ENCODE measurements at regions not wholly inside any gene's neighbourhood (a gene's known extent, or its start where the extent isn't known, plus 50 kb on each side); places are given as distances from the start of the nearest gene placed in this dataset.

DNA sequence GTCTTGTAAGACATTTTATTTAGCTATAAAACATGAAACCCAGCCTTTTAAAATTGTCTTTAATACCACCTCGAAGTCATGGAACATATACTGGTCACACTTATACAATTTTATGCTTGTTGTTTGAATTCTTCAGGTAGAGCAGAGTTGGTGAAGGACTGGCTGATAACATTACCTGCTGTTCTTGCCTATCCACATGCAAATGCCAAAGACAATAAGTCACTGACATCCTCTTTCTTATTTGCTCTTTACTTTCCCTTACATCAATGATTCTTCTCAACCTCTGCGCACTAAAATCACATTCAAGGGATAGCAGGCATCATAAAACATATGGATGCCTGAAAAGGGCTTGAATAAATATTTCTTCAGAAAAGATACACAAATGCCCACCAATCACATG, 392.5 kb upstream of the ATP11B start:
- POLR2A ChIA-PET = no interaction called here
- TF ChIP-seq, protein P1, sequence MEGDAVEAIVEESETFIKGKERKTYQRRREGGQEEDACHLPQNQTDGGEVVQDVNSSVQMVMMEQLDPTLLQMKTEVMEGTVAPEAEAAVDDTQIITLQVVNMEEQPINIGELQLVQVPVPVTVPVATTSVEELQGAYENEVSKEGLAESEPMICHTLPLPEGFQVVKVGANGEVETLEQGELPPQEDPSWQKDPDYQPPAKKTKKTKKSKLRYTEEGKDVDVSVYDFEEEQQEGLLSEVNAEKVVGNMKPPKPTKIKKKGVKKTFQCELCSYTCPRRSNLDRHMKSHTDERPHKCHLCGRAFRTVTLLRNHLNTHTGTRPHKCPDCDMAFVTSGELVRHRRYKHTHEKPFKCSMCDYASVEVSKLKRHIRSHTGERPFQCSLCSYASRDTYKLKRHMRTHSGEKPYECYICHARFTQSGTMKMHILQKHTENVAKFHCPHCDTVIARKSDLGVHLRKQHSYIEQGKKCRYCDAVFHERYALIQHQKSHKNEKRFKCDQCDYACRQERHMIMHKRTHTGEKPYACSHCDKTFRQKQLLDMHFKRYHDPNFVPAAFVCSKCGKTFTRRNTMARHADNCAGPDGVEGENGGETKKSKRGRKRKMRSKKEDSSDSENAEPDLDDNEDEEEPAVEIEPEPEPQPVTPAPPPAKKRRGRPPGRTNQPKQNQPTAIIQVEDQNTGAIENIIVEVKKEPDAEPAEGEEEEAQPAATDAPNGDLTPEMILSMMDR (IDR thresholded peaks at IDR 0.05; ENCODE audit: control extremely low read depth, extremely low read depth, low read depth, missing control alignments) = no peak
- CTCF ChIA-PET = interaction anchor here (1.8 kb wide), 1 partner anchor 12 kb away, joined by 5 read pairs; no protein-coding TSS in a partner anchor
- no peak for DNase-seq (ENCODE audit: extremely low spot score)

DNA sequence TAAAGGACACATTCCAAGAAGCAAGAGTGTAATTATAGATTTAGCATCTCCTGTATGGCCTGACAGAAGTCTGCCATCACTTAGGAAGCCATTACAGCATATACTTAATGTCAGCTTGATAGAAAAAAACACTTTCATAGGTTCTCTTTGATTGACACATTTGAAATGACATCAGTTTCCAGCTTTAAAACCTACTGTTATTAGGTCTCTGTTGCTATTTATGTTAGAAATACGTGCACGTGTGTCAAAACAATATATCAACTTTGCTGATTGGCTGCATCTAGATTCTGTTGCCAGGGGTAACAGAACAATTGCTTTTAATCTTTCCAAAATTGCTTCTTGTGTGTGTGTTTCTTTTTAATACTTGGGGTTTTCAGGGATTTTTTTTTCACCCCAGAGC, 389.3 kb upstream of the ATP11B start:
- POLR2A ChIA-PET = no interaction called here
- DNase-seq (ENCODE audit: extremely low spot score) = no peak
- TF ChIP-seq, protein P1 (IDR thresholded peaks at IDR 0.05; ENCODE audit: control extremely low read depth, extremely low read depth, low read depth, missing control alignments) = no peak
- CTCF ChIA-PET = interaction anchor here (2.0 kb wide), 1 partner anchor 20 kb away, joined by 6 read pairs; no protein-coding TSS in a partner anchor

DNA sequence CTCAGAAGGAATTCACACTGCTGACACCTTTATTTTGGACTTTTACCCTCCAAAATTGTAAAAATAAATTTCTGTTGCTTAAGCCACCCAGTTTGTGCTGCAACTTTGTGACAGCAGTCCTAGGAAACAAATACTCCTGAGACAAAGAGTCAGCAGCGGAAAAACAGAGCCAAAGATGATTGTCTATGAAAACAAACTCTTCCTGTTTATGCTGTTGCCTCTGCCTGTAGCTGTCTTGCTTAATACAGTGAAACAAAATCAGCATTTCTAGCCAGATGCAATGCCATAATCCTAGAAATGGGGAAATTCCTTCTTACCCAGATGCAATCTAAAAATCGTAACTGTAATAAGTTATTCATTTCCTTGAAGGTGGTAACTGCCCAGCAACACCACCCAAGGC, 387.5 kb upstream of the ATP11B start:
- CTCF ChIA-PET = no interaction called here
- TF ChIP-seq, protein P1 (IDR thresholded peaks at IDR 0.05; ENCODE audit: control extremely low read depth, extremely low read depth, low read depth, missing control alignments) = no peak
- POLR2A ChIA-PET = no interaction called here
- no peak for DNase-seq (ENCODE audit: extremely low spot score)

DNA sequence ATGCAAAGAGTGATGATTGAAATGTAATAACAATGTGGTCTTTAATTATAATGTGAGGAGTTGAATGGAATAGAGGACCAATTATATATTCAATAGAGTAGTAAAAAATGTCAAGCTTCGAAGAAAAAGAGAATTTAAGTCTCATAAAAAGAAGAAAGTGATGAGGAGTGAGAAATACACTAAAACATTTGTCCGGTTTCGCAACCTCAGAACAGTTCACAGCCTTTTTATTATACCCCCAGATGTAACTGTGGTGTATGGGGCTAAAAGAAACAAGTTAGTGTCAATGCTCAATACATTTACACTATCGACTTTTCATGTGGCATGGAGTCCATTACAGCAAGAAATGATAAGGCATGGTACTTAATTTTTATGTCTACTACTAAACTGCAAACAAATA, 386.5 kb upstream of the ATP11B start:
- CTCF ChIA-PET = no interaction called here
- DNase-seq (ENCODE audit: extremely low spot score) = no peak
- POLR2A ChIA-PET = no interaction called here
- TF ChIP-seq, protein P1 (IDR thresholded peaks at IDR 0.05; ENCODE audit: control extremely low read depth, extremely low read depth, low read depth, missing control alignments) = no peak

DNA sequence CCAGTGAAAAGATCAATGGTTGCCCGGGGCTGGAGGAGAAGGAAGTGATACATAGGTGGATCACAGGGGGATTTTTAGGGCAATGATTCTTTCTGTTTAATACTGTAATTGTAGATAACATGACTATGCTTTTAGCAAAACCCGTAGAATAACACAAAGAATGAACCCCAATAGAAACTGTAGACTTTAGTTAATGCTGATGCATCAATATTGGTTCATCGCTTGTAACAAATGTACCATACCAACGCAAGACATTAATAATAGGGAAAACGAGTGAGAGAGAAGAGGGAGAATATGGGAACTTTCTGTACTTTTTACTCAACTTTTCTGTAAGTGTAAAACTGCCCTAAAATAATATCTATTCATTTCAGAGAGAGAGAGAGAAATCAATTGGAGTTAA, 383.3 kb upstream of the ATP11B start:
- ChIA-PET CTCF (interaction anchor here (0.9 kb wide), 1 partner anchor 21 kb away, joined by 3 read pairs; no protein-coding TSS in a partner anchor), POLR2A (no interaction called here)
- no peak for DNase-seq (ENCODE audit: extremely low spot score)
- TF ChIP-seq, protein P1 (IDR thresholded peaks at IDR 0.05; ENCODE audit: control extremely low read depth, extremely low read depth, low read depth, missing control alignments) = no peak

DNA sequence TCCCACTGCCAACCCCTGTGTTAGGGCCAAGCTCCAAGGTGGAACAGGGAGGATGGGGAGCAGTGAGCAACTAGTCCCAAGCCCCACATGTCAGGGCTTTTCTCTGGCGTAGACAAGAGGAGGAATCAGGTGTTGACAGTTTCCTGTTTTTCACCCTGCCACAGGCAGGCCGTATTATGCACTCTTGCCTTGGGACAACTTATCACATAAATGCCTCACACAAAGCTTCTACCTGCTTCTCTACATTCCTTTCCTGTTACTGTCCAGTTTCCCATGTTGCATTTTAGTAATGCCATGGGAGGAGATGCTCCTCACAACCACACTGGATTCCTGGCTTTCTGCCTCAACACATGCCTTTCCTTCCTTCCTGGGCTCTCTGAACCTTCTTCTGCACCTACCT, 381.2 kb upstream of the ATP11B start:
- DNase-seq (ENCODE audit: extremely low spot score) = no peak
- TF ChIP-seq, protein P1 (IDR thresholded peaks at IDR 0.05; ENCODE audit: control extremely low read depth, extremely low read depth, low read depth, missing control alignments) = no peak
- CTCF ChIA-PET = no interaction called here
- POLR2A ChIA-PET = no interaction called here

DNA sequence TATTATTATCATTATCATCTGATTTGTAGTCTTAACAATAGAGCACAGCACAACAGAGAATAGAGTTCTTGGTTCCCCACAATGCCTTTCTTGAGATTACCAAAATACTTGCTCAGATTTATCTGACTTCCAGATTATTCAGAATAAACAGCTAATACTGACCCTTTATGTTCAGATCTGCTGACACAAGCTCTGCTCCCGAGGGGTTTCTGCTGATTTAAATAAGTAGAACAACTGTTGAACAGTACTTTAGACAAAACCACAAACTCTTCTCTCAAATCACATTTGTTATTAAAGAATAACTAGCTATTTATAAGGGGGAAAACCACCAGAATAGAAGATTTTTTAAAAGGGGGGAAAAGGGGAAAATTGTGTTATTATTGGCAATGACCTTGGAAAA, 380.2 kb upstream of the ATP11B start:
- ChIA-PET CTCF (no interaction called here), POLR2A (no interaction called here)
- no peak for DNase-seq (ENCODE audit: extremely low spot score)
- TF ChIP-seq, protein P1 (IDR thresholded peaks at IDR 0.05; ENCODE audit: control extremely low read depth, extremely low read depth, low read depth, missing control alignments) = no peak
